Hepatic stellate cell (primary cell): ENCODE measurements at regions not wholly inside any gene's neighbourhood (a gene's known extent, or its start where the extent isn't known, plus 50 kb on each side); places are given as distances from the start of the nearest gene placed in this dataset.

Source experiments
- DNase-seq: peaks from one replicate; pipeline ENCODE4 v3.0.0; 2011; ENCODE audit warnings: low spot score

GRCh38 chr20:57944988-57945387, 235.2 kb upstream of the PMEPA1 start:
- no peak for DNase-seq

GRCh38 chr20:57943950-57944349, 234.1 kb upstream of the PMEPA1 start:
- no peak for DNase-seq

GRCh38 chr20:57943291-57943690, 233.5 kb upstream of the PMEPA1 start:
- DNase-seq, result no peak

GRCh38 chr20:57941604-57942381, 232.0 kb upstream of the PMEPA1 start:
- DNase-seq, result no peak

- no peak for DNase-seq
Measured at GRCh38 chr20:57940868-57941522, 231.2 kb upstream of the PMEPA1 start.

- DNase-seq, result no peak
Measured at GRCh38 chr20:57940376-57940775, 230.6 kb upstream of the PMEPA1 start.

- DNase-seq, result no peak
Measured at GRCh38 chr20:57939499-57939898, 229.7 kb upstream of the PMEPA1 start.

- no peak for DNase-seq
Measured at GRCh38 chr20:57938158-57939108, 228.6 kb upstream of the PMEPA1 start.

GRCh38 chr20:57936636-57937385, 227.0 kb upstream of the PMEPA1 start:
- DNase-seq, result no peak

GRCh38 chr20:57934913-57935312, 225.1 kb upstream of the PMEPA1 start:
- no peak for DNase-seq

GRCh38 chr20:57934007-57934805, 224.4 kb upstream of the PMEPA1 start:
- DNase-seq, result no peak

GRCh38 chr20:57932227-57932864, 222.5 kb upstream of the PMEPA1 start:
- no peak for DNase-seq

GRCh38 chr20:57930351-57930750, 220.5 kb upstream of the PMEPA1 start:
- DNase-seq, result no peak

GRCh38 chr20:57928181-57928967, 218.6 kb upstream of the PMEPA1 start:
- DNase-seq, result no peak

- DNase-seq, result no peak
Measured at GRCh38 chr20:57927376-57927775, 217.6 kb upstream of the PMEPA1 start.

GRCh38 chr20:57922706-57923105, 212.9 kb upstream of the PMEPA1 start:
- DNase-seq, result no peak

- no peak for DNase-seq
Measured at GRCh38 chr20:57922083-57922482, 212.3 kb upstream of the PMEPA1 start.

GRCh38 chr20:57921676-57922075, 211.9 kb upstream of the PMEPA1 start:
- no peak for DNase-seq

- no peak for DNase-seq
Measured at GRCh38 chr20:57920971-57921370, 211.2 kb upstream of the PMEPA1 start.

GRCh38 chr20:57919049-57919448, 209.2 kb upstream of the PMEPA1 start:
- DNase-seq, result no peak
